ENCODE measurements at regions not wholly inside any gene's neighbourhood (a gene's known extent, or its start where the extent isn't known, plus 50 kb on each side); places are given as distances from the start of the nearest gene placed in this dataset.

GRCh38 chr9:107540164-107540561 is 50.6 kb upstream of the KLF4 start:
- H3K27ac ChIP-seq (ENCODE audit: low read depth, low read length, poor library complexity, severe bottlenecking) = no peak overlapping the region
- TF ChIP-seq EZH2 (IDR thresholded peaks at IDR 0.05; ENCODE audit: borderline replicate concordance, low read length) = no peak
- TF ChIP-seq, protein P1, sequence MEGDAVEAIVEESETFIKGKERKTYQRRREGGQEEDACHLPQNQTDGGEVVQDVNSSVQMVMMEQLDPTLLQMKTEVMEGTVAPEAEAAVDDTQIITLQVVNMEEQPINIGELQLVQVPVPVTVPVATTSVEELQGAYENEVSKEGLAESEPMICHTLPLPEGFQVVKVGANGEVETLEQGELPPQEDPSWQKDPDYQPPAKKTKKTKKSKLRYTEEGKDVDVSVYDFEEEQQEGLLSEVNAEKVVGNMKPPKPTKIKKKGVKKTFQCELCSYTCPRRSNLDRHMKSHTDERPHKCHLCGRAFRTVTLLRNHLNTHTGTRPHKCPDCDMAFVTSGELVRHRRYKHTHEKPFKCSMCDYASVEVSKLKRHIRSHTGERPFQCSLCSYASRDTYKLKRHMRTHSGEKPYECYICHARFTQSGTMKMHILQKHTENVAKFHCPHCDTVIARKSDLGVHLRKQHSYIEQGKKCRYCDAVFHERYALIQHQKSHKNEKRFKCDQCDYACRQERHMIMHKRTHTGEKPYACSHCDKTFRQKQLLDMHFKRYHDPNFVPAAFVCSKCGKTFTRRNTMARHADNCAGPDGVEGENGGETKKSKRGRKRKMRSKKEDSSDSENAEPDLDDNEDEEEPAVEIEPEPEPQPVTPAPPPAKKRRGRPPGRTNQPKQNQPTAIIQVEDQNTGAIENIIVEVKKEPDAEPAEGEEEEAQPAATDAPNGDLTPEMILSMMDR (IDR thresholded peaks at IDR 0.05; ENCODE audit: low read length) = no peak
- no peaks in the 10 kb centered on the region for H3K9me3 ChIP-seq (ENCODE audit: low read length)
- no peak overlapping the region for H3K4me2 ChIP-seq (ENCODE audit: low read length)
- H3K9ac ChIP-seq (ENCODE audit: low read length) = no peak overlapping the region
- H3K79me2 ChIP-seq (ENCODE audit: insufficient read depth, low read length) = no peaks in the 10 kb centered on the region
- H3K4me1 ChIP-seq (ENCODE audit: insufficient read depth, low read length, severe bottlenecking) = no peaks in the 10 kb centered on the region
- no peaks in the 10 kb centered on the region for H3F3A ChIP-seq (ENCODE audit: insufficient read depth, low read length)
- H3K36me3 ChIP-seq (ENCODE audit: insufficient read depth, low read length) = no peaks in the 10 kb centered on the region
- no peaks in the 10 kb centered on the region for H4K20me1 ChIP-seq (ENCODE audit: insufficient read depth, low read length)
- H3K27me3 ChIP-seq (ENCODE audit: insufficient read depth, low read length) = no peaks in the 10 kb centered on the region
- no peaks in the 10 kb centered on the region for H3K9me2 ChIP-seq (ENCODE audit: low read depth, low read length)
- H3K4me3 ChIP-seq (ENCODE audit: low read depth, low read length, poor library complexity, severe bottlenecking) = no peak overlapping the region
- H2AFZ ChIP-seq (ENCODE audit: low read length) = no peak overlapping the region

DNA sequence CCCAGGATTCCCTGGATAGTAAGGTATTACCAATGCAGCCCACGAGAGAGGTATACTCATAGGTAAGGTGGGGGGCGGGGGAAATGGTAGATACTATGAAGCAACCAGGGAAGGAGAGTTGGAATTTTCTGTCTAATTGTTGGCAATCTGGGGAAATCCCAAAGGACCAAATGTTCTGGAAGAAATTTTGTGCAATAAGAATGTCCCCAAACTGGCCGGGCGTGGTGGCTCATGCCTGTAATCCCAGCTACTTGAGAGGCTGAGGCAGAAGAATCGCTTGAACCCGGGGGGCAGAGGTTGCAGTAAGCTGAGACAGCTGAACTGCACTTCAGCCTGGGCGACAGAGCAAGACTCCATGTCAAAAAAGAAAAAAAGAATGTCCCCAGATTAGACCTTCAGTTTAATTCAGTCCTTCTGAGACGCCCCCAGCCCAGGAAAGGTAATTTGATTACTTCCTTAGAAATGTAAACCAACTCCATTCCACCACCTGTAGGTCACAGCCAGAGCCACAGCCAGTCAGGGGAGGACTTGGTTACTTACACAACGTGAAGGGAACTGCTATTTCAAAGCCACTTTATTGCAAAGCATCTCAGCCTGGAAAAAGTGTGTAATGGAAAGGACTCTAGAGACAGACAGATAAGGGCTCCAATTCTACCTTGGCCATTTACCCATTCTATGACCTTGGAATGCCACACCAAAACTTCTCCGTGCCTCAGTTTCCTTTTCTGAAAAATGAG is 50.0 kb upstream of the KLF4 start:
- H3K79me2 ChIP-seq (ENCODE audit: insufficient read depth, low read length) = no peaks in the 10 kb centered on the region
- H3K27ac ChIP-seq (ENCODE audit: low read depth, low read length, poor library complexity, severe bottlenecking) = no peak overlapping the region
- no peaks in the 10 kb centered on the region for H3K36me3 ChIP-seq (ENCODE audit: insufficient read depth, low read length)
- H3K9me3 ChIP-seq (ENCODE audit: low read length) = no peaks in the 10 kb centered on the region
- no peak overlapping the region for H3K4me3 ChIP-seq (ENCODE audit: low read depth, low read length, poor library complexity, severe bottlenecking)
- TF ChIP-seq, protein P1 (IDR thresholded peaks at IDR 0.05; ENCODE audit: low read length) = no peak
- TF ChIP-seq EZH2 (IDR thresholded peaks at IDR 0.05; ENCODE audit: borderline replicate concordance, low read length) = no peak
- no peak overlapping the region for H2AFZ ChIP-seq (ENCODE audit: low read length)
- H3K4me1 ChIP-seq (ENCODE audit: insufficient read depth, low read length, severe bottlenecking) = no peaks in the 10 kb centered on the region
- H3K4me2 ChIP-seq (ENCODE audit: low read length) = no peak overlapping the region
- H3K9ac ChIP-seq (ENCODE audit: low read length) = no peak overlapping the region
- H4K20me1 ChIP-seq (ENCODE audit: insufficient read depth, low read length) = no peaks in the 10 kb centered on the region
- no peaks in the 10 kb centered on the region for H3K9me2 ChIP-seq (ENCODE audit: low read depth, low read length)
- H3F3A ChIP-seq (ENCODE audit: insufficient read depth, low read length) = no peaks in the 10 kb centered on the region
- H3K27me3 ChIP-seq (ENCODE audit: insufficient read depth, low read length) = no peaks in the 10 kb centered on the region

Measured in OCI-LY1 (cell line).